ENCODE measurements at regions not wholly inside any gene's neighbourhood (a gene's known extent, or its start where the extent isn't known, plus 50 kb on each side); places are given as distances from the start of the nearest gene placed in this dataset.

GRCh38 chr20:53876470-53876869 is 193.9 kb downstream of the BCAS1 start:
- TF ChIP-seq REST (IDR thresholded peaks at IDR 0.05; ENCODE audit: low read depth) (no peak), TCF12 (IDR thresholded peaks at IDR 0.05; ENCODE audit: low read depth) (no peak), USF1 (IDR thresholded peaks at IDR 0.05) (no peak), TAF1 (IDR thresholded peaks at IDR 0.05; ENCODE audit: low read depth) (no peak), MAX (IDR thresholded peaks at IDR 0.05) (no peak), NFIC (IDR thresholded peaks at IDR 0.05) (no peak), EGR1 (IDR thresholded peaks at IDR 0.05) (no peak), ZBTB7A (IDR thresholded peaks at IDR 0.05; ENCODE audit: low read depth) (no peak), TEAD4 (IDR thresholded peaks at IDR 0.05) (no peak), CREB1 (IDR thresholded peaks at IDR 0.05; ENCODE audit: low read depth) (no peak), FOXM1 (IDR thresholded peaks at IDR 0.05; ENCODE audit: borderline replicate concordance, low read depth) (no peak), CEBPB (IDR thresholded peaks at IDR 0.05) (no peak), EP300 (IDR thresholded peaks at IDR 0.05; ENCODE audit: borderline replicate concordance) (no peak), RAD21 (IDR thresholded peaks at IDR 0.05; ENCODE audit: low read depth) (no peak), YY1 (IDR thresholded peaks at IDR 0.05; ENCODE audit: low read depth) (no peak)

- no peak for TF ChIP-seq CREB1 (IDR thresholded peaks at IDR 0.05; ENCODE audit: low read depth)
- TF ChIP-seq REST (IDR thresholded peaks at IDR 0.05; ENCODE audit: low read depth), result no peak
- no peak for TF ChIP-seq CEBPB (IDR thresholded peaks at IDR 0.05)
- no peak for TF ChIP-seq NFIC (IDR thresholded peaks at IDR 0.05)
- no peak for TF ChIP-seq TEAD4 (IDR thresholded peaks at IDR 0.05)
- no peak for TF ChIP-seq RAD21 (IDR thresholded peaks at IDR 0.05; ENCODE audit: low read depth)
- TF ChIP-seq USF1 (IDR thresholded peaks at IDR 0.05), result no peak
- TF ChIP-seq FOXM1 (IDR thresholded peaks at IDR 0.05; ENCODE audit: borderline replicate concordance, low read depth), result no peak
- no peak for TF ChIP-seq TCF12 (IDR thresholded peaks at IDR 0.05; ENCODE audit: low read depth)
- TF ChIP-seq EP300 (IDR thresholded peaks at IDR 0.05; ENCODE audit: borderline replicate concordance), result no peak
- TF ChIP-seq TAF1 (IDR thresholded peaks at IDR 0.05; ENCODE audit: low read depth), result no peak
- TF ChIP-seq MAX (IDR thresholded peaks at IDR 0.05), result no peak
Measured at GRCh38 chr20:53875452-53875851, 194.9 kb downstream of the BCAS1 start.

- TF ChIP-seq FOXM1 (IDR thresholded peaks at IDR 0.05; ENCODE audit: borderline replicate concordance, low read depth), result no peak
- TF ChIP-seq YY1 (IDR thresholded peaks at IDR 0.05; ENCODE audit: low read depth), result no peak
Measured at GRCh38 chr20:53874706-53875105, 195.7 kb downstream of the BCAS1 start.

GRCh38 chr20:53874104-53874503 is 196.3 kb downstream of the BCAS1 start:
- TF ChIP-seq EP300 (IDR thresholded peaks at IDR 0.05; ENCODE audit: borderline replicate concordance) (no peak), RAD21 (IDR thresholded peaks at IDR 0.05; ENCODE audit: low read depth) (no peak), REST (IDR thresholded peaks at IDR 0.05; ENCODE audit: low read depth) (no peak), ZBTB7A (IDR thresholded peaks at IDR 0.05; ENCODE audit: low read depth) (no peak)

GRCh38 chr20:53873230-53873604 is 197.2 kb downstream of the BCAS1 start:
- TF ChIP-seq USF1 (IDR thresholded peaks at IDR 0.05) (no peak), NFIC (IDR thresholded peaks at IDR 0.05) (no peak), TAF1 (IDR thresholded peaks at IDR 0.05; ENCODE audit: low read depth) (no peak), CEBPB (IDR thresholded peaks at IDR 0.05) (no peak), ZBTB7A (IDR thresholded peaks at IDR 0.05; ENCODE audit: low read depth) (no peak), FOXM1 (IDR thresholded peaks at IDR 0.05; ENCODE audit: borderline replicate concordance, low read depth) (no peak), EP300 (IDR thresholded peaks at IDR 0.05; ENCODE audit: borderline replicate concordance) (no peak), TEAD4 (IDR thresholded peaks at IDR 0.05) (no peak)

Measured in Ishikawa (cell line).